ENCODE measurements at regions not wholly inside any gene's neighbourhood (a gene's known extent, or its start where the extent isn't known, plus 50 kb on each side); places are given as distances from the start of the nearest gene placed in this dataset.

DNA sequence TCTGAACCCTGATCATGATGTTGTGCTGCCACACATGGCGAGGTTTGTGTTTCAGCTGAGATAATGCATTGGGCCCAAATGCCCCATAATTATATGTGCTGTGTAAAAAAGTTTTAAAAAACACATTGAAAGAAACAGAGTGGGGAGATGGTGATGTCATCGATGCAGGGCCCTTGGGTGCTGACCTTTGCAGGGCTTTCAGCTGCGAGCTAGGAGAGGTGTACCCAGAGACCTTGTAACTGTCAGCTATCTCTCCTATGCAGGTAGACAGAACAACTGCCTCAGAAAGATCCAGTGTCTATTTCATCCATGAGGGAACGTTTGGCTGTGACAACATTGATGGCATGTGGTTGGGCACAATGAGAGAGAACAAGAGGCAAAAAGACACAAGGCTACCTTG lies 286.9 kb upstream of the CELF4 start:
- H3K27ac Mint-ChIP-seq, result no peak overlapping the region
- no peak for TF ChIP-seq CTCF (conservative IDR thresholded peaks at IDR 0.05)
- Histone ChIP-seq H3K36me3 (ENCODE audit: control insufficient read depth, insufficient read depth, low read length) (no peaks in the 10 kb centered on the region), H3K4me3 (ENCODE audit: low read length) (no peak overlapping the region), H3K4me1 (ENCODE audit: control insufficient read depth, insufficient read depth, low read length) (peaks cover 2% of the 10 kb centered on the region), H3K9ac (ENCODE audit: extremely low read depth, low read length, poor library complexity, severe bottlenecking) (no peak overlapping the region), H3K27ac (ENCODE audit: low read depth, low read length) (no peak overlapping the region), H3K9me3 (ENCODE audit: control insufficient read depth, low read length) (peaks cover 5% of the 10 kb centered on the region), H3K27me3 (ENCODE audit: control insufficient read depth, insufficient read depth, low read length, poor library complexity, severe bottlenecking) (no peaks in the 10 kb centered on the region)
- H3K4me3 Mint-ChIP-seq, result no peak overlapping the region
- no peaks in the 10 kb centered on the region for H3K36me3 Mint-ChIP-seq (ENCODE audit: low read depth)
- H3K9me3 Mint-ChIP-seq, result peaks cover 3% of the 10 kb centered on the region
- DNase-seq, result no peak
- 94% methylated on average over 4 of the region's 4 CpGs for WGBS, 2 experiments (ENCODE audit: insufficient coverage in 1 of 2, insufficient read length in 1 of 2)
- H3K27me3 Mint-ChIP-seq (ENCODE audit: insufficient read depth), result peaks cover 4% of the 10 kb centered on the region
- no peaks in the 10 kb centered on the region for H3K4me1 Mint-ChIP-seq

DNA sequence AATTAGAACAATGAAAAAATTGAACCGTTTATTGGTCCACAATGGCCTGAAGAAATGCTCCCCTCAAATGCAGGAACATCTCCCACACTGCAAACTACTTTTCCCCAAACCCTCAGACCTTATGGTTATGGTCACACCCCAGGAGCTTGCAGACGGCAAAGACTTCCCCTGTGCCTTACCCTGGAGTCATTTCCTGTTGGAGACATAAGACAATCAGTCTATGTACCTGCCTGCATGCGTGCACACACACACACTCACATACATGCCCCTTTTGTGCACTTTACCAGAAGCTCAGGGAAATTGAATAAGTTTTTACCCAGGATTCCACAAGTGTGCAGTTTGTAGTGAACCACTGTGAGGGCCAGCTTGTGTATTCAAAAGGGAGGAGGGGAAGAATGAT lies 281.9 kb upstream of the CELF4 start:
- H3K27me3 ChIP-seq (ENCODE audit: control insufficient read depth, insufficient read depth, low read length, poor library complexity, severe bottlenecking), result peaks cover 5% of the 10 kb centered on the region
- Mint-ChIP-seq H3K9me3 (no peaks in the 10 kb centered on the region), H3K4me1 (peaks cover 17% of the 10 kb centered on the region), H3K27me3 (ENCODE audit: insufficient read depth) (no peaks in the 10 kb centered on the region), H3K4me3 (no peak overlapping the region), H3K36me3 (ENCODE audit: low read depth) (no peaks in the 10 kb centered on the region), H3K27ac (no peak overlapping the region)
- no peak for DNase-seq
- H3K4me1 ChIP-seq (ENCODE audit: control insufficient read depth, insufficient read depth, low read length), result peaks cover 12% of the 10 kb centered on the region
- 94 to 100% methylated on average over 2 to 3 of the region's 3 CpGs for WGBS, 2 experiments (ENCODE audit: insufficient coverage in 1 of 2, insufficient read length in 1 of 2)
- no peaks in the 10 kb centered on the region for H3K36me3 ChIP-seq (ENCODE audit: control insufficient read depth, insufficient read depth, low read length)
- no peak overlapping the region for H3K9ac ChIP-seq (ENCODE audit: extremely low read depth, low read length, poor library complexity, severe bottlenecking)
- no peak overlapping the region for H3K27ac ChIP-seq (ENCODE audit: low read depth, low read length)
- no peak for TF ChIP-seq CTCF (conservative IDR thresholded peaks at IDR 0.05)
- H3K9me3 ChIP-seq (ENCODE audit: control insufficient read depth, low read length), result no peaks in the 10 kb centered on the region
- H3K4me3 ChIP-seq (ENCODE audit: low read length), result no peak overlapping the region

DNA sequence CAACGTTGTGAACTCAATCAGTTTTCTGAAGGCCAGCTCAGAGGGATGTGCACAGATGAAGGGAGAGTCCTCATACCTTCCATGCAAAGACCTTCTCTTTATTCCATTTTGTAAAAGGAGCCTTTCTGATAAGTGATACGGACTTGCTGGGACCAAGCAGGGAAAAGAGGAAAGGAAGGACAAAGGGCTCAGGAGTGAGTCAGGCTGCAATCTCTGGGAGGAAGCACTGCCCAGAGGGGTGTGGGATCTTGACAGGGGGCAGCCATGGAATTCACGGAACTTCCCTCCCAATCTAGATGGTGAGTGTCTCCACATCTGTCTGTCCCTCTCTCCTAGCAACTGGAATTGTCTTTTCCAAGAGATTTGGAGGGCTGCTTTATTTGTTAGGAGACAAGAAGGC lies 281.4 kb upstream of the CELF4 start:
- H3K4me1 ChIP-seq (ENCODE audit: control insufficient read depth, insufficient read depth, low read length), result peaks cover 12% of the 10 kb centered on the region
- H3K36me3 Mint-ChIP-seq (ENCODE audit: low read depth), result no peaks in the 10 kb centered on the region
- H3K4me3 Mint-ChIP-seq, result no peak overlapping the region
- H3K9me3 ChIP-seq (ENCODE audit: control insufficient read depth, low read length), result no peaks in the 10 kb centered on the region
- no peaks in the 10 kb centered on the region for H3K27me3 Mint-ChIP-seq (ENCODE audit: insufficient read depth)
- no peak overlapping the region for H3K4me3 ChIP-seq (ENCODE audit: low read length)
- peaks cover 5% of the 10 kb centered on the region for H3K27me3 ChIP-seq (ENCODE audit: control insufficient read depth, insufficient read depth, low read length, poor library complexity, severe bottlenecking)
- H3K4me1 Mint-ChIP-seq, result peaks cover 17% of the 10 kb centered on the region
- no peak overlapping the region for H3K9ac ChIP-seq (ENCODE audit: extremely low read depth, low read length, poor library complexity, severe bottlenecking)
- H3K36me3 ChIP-seq (ENCODE audit: control insufficient read depth, insufficient read depth, low read length), result no peaks in the 10 kb centered on the region
- no peaks in the 10 kb centered on the region for H3K9me3 Mint-ChIP-seq
- H3K27ac ChIP-seq (ENCODE audit: low read depth, low read length), result no peak overlapping the region
- TF ChIP-seq CTCF (conservative IDR thresholded peaks at IDR 0.05), result no peak
- peak; percentile 55 for DNase-seq
- WGBS, 2 experiments (ENCODE audit: insufficient coverage in 1 of 2, insufficient read length in 1 of 2), result 44 to 63% methylated on average over 2 to 3 of the region's 3 CpGs
- H3K27ac Mint-ChIP-seq, result no peak overlapping the region

All from endodermal cell (in vitro differentiated cells).